T47D (cell line): ENCODE measurements at regions not wholly inside any gene's neighbourhood (a gene's known extent, or its start where the extent isn't known, plus 50 kb on each side); places are given as distances from the start of the nearest gene placed in this dataset.
"Not testable (repeated sequence)": the region's sequence is repeated elsewhere in the genome, so short reads cannot be mapped to it uniquely, and the experiment has no call there.

Experiments used
- DNase-seq, 2 experiments: peaks; one replicate each; pipeline versions ENCODE4 v3.0.0 to v3.0.0-alpha.2; 2011 to 2012; ENCODE audit warnings: low read depth in 1 of 2, low spot score in 1 of 2
- JUND ChIP-seq: IDR thresholded peaks from 2 replicates; pipeline ENCODE4 v1.6.1; 2012; ENCODE audit warnings: low read depth
- in situ Hi-C: cut with HindIII; loops from 2 replicates; pipeline ENCODE4 v1.10.0; 2016; ENCODE audit warnings: low sequenced_read_pairs, low pct_unique_long_range_greater_than_20kb

DNA sequence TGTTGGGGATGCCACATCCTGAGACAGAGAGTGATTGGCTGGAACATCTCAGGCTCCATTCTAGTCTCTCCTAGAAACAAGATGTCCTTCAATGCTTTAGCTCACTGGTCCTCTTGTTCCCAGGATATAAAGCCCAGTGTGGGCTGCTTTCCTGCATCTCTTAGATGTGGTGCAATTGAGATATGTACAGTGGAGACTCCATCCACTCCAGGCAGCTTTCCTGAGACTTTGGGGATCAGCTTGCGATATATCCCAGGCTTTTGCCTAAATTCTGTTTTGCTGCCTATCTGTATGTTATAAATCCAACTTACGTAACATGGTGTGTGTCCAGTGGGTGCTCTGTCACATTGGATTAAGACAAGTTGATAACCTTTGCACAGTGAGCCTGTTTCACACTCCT lies 264.9 kb downstream of the SUCLG1 start:
- in situ Hi-C loops, result no loop called here

GRCh38 chr2:84187258-84187657 lies 271.8 kb downstream of the SUCLG1 start:
- in situ Hi-C loops, result no loop called here
- no peak for TF ChIP-seq JUND

More for the DNA sequence above, 264.9 kb downstream of the SUCLG1 start:
- no peak for TF ChIP-seq JUND
- DNase-seq, result no peak

DNA sequence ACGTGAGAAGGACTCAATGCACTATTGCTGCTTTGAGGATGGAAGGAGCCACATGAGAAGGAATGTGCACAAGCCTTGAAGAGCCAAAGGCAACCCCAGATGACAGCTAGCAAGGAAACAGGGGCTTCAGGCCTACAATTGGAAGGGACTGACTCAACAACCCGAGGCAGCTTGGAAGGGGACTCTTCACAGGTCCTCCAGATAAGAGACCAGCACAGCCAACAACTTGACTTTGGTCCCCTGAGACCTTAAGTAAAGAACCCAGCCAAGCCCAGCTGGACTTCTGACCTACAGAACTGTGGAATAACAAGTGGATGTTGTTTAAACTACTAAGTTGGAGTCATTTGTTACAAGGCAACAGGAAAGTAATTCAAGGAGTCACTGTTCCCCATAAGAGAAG lies 277.2 kb downstream of the SUCLG1 start:
- no peak for DNase-seq
- in situ Hi-C loops, result no loop called here
- no peak for TF ChIP-seq JUND

More at GRCh38 chr2:84187258-84187657, 271.8 kb downstream of the SUCLG1 start:
- no peak for DNase-seq

- no peak for DNase-seq
- in situ Hi-C loops, result no loop called here
- TF ChIP-seq JUND, result no peak
Measured at GRCh38 chr2:84177733-84178132, 281.3 kb downstream of the SUCLG1 start.

- in situ Hi-C loops, result no loop called here
- no peak for TF ChIP-seq JUND
- no peak for DNase-seq
Measured at GRCh38 chr2:84175970-84176369, 283.1 kb downstream of the SUCLG1 start.

GRCh38 chr2:84175340-84175739 lies 283.7 kb downstream of the SUCLG1 start:
- DNase-seq, result no peak
- TF ChIP-seq JUND, result no peak
- in situ Hi-C loops, result no loop called here

GRCh38 chr2:84173041-84173440 lies 286.0 kb downstream of the SUCLG1 start:
- no peak for DNase-seq
- in situ Hi-C loops, result no loop called here
- no peak for TF ChIP-seq JUND

GRCh38 chr2:84170979-84171378 lies 288.1 kb downstream of the SUCLG1 start:
- in situ Hi-C loops, result no loop called here

GRCh38 chr2:84169871-84170270 lies 289.2 kb downstream of the SUCLG1 start:
- no peak for TF ChIP-seq JUND
- in situ Hi-C loops, result no loop called here
- no peak for DNase-seq

More at GRCh38 chr2:84170979-84171378, 288.1 kb downstream of the SUCLG1 start:
- no peak for DNase-seq
- TF ChIP-seq JUND, result no peak

DNA sequence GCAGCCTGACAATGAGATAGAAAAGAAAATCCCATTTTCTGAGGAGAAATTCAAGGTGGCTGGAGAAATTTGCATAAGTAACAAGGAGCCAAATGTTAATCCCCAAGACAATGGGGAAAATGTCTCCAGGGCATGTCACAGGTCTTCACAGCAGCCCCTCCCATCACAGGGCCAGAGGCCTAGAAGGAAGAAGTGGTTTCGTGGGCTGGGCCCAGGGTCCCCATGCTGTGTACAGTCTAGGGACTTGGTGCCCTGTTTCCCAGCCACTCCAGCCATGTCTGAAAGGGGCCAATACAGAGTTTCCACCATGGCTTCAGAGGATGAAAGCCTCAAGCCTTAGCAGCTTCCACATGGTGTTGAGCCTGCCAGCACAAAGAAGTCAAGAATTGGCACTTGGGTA lies 290.5 kb downstream of the SUCLG1 start:
- DNase-seq, in situ Hi-C loops: not testable (repeated sequence)

GRCh38 chr2:84165256-84165655 lies 293.8 kb downstream of the SUCLG1 start:
- TF ChIP-seq JUND, result no peak
- no peak for DNase-seq
- in situ Hi-C loops, result no loop called here

- TF ChIP-seq JUND, result no peak
- DNase-seq, result no peak
Measured at GRCh38 chr2:84160453-84160852, 298.6 kb downstream of the SUCLG1 start.

DNA sequence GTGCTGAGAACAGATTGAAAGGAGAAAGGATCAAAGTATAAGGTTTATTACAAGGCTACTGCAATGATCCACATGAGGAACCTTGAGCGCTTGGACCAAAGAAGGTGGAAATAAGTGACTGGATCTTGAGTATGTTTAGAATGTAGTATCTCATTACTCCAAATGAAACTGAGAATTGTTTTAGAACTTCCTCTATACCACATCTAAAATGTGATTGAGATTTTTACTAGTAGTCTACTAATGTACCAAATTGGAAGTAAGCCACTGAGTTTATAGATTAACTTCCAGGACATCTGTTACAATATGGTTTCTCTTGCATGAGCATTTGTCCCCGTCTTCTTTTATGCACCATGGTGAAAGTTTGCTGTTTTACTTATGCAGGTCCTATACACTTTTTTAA lies 300.5 kb downstream of the SUCLG1 start:
- no peak for TF ChIP-seq JUND
- DNase-seq, result no peak
- in situ Hi-C loops, result no loop called here

More at GRCh38 chr2:84160453-84160852, 298.6 kb downstream of the SUCLG1 start:
- in situ Hi-C loops, result no loop called here

DNA sequence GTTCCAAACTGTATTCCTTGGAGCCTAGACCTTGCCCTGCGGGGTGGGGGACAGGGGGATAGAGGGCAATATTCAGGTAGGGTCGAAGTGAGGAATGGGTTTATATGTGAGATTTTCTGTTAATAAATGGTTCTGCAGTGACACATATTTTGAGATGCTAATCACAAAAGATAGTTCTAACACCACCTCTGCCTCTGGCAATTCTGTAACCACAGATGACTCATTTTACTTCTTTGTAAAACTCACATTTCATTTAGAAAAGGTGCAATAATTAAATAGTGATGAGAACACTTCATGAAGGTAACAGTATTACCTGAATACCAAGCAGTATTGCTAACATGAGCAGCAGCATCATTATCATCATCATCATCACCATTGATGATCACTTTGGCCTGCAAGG lies 306.6 kb downstream of the SUCLG1 start:
- no peak for DNase-seq
- no peak for TF ChIP-seq JUND
- in situ Hi-C loops, result no loop called here
